Gastrocnemius medialis (tissue), 4 donors: ENCODE measurements at regions not wholly inside any gene's neighbourhood (a gene's known extent, or its start where the extent isn't known, plus 50 kb on each side); places are given as distances from the start of the nearest gene placed in this dataset.

Experiments
- ATAC-seq, 2 donors: fragments of 150-250 bp; one replicate each; pipeline ENCODE4 v1.9.1; 2016
- DNase-seq, 2 donors: peaks; one replicate each; pipeline ENCODE4 v3.0.0-alpha.2; 2019
- H3K27ac ChIP-seq, 4 donors: fragments of 200-600 bp; sonication (generic); 1 replicate in 1 of 4; 2 replicates in 3 of 4; pipeline ENCODE4 v1.5.1; 2016 to 2018; ENCODE audit warnings: mild to moderate bottlenecking in 2 of 4, moderate library complexity in 1 of 4
- H3K27me3 ChIP-seq, 3 donors: fragments of 200-600 bp; sonication (generic) in 2 of 3; 1 replicate in 1 of 3; 2 replicates in 2 of 3; pipeline versions ENCODE4 v1.5.1 to v1.6.0; 2016 to 2019; ENCODE audit warnings: mild to moderate bottlenecking in 1 of 3, moderate library complexity in 1 of 3
- H3K36me3 ChIP-seq, 2 donors: fragments of 200-600 bp; sonication (generic) in 1 of 2; one replicate each; pipeline ENCODE4 v1.5.1; 2017 to 2018
- H3K4me1 ChIP-seq, 2 donors: fragments of 200-600 bp; sonication (generic) in 1 of 2; one replicate each; pipeline ENCODE4 v1.5.1; 2016 to 2017; ENCODE audit warnings: mild to moderate bottlenecking in 2 of 2
- H3K4me3 ChIP-seq, 4 donors: fragments of 200-600 bp; sonication (generic) in 3 of 4; 1 replicate in 1 of 4; 2 replicates in 3 of 4; pipeline ENCODE4 v1.5.1; 2016 to 2019; ENCODE audit warnings: mild to moderate bottlenecking in 2 of 4
- H3K9me3 ChIP-seq, 3 donors: fragments of 200-600 bp; sonication (generic) in 2 of 3; 1 replicate in 1 of 3; 2 replicates in 2 of 3; pipeline ENCODE4 v1.5.1; 2016 to 2019
- POLR2A ChIP-seq, 2 donors: fragments of 450-650 bp; IDR thresholded peaks; one replicate each; pipeline ENCODE4 v1.6.1; 2017; ENCODE audit warnings: antibody characterized with exemption in 2 of 2, mild to moderate bottlenecking in 2 of 2, moderate library complexity in 2 of 2
- in situ Hi-C, 4 donors: fragments of 200-750 bp; cut with MboI; loops; one replicate each; pipeline versions ENCODE4 v1.15.0 to v1.8.0; 2017; ENCODE audit warnings: low sequenced_read_pairs in 4 of 4
- intact Hi-C: fragments of 100-400 bp; cut with DNase I; formaldehyde crosslinking; loops from one replicate; pipeline ENCODE4 v1.15.1; 2023; ENCODE audit warnings: low total_unique reads
- TF ChIP-seq, protein P1 (sequence below), 5 experiments: fragments of 450-650 bp in 3 of 5; fragments of 200-600 bp in 2 of 5; sonication (generic) in 2 of 5; IDR thresholded peaks in 4 of 5; conservative IDR thresholded peaks in 1 of 5; 1 replicate in 4 of 5; 2 replicates in 1 of 5; pipeline ENCODE4 v1.5.1; 2016 to 2019; ENCODE audit warnings: antibody characterized with exemption in 5 of 5, mild to moderate bottlenecking in 3 of 5, moderate library complexity in 3 of 5

DNA sequence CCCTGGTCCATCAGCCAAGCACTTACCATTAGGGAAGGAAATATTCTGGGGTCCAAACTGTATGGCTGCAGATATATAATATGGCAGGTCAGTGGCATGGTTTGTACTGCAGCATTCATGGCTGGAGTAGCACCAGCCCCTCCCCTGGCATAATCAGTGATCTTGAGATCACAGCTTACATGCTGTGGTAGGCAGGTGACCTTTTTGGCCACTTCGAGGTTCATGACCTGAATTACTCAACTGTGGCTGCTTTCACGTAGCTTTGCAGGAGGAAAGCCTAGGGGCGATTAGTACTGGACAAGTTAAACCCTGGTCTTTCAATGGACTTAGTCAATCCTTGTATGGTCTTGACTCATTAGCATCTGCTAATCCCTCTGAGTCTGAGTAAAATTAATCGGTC is 169.8 kb downstream of the SPRY2 start:
- Histone ChIP-seq H3K27me3 (no peaks in the 10 kb centered on the region), H3K4me1 (no peaks in the 10 kb centered on the region), H3K4me3 (no peak overlapping the region), H3K36me3 (no peaks in the 10 kb centered on the region), H3K9me3 (no peaks in the 10 kb centered on the region), H3K27ac (no peak overlapping the region)
- no peak for ATAC-seq
- no peak for DNase-seq
- no peak for TF ChIP-seq POLR2A (IDR thresholded peaks at IDR 0.05)
- TF ChIP-seq, protein P1, sequence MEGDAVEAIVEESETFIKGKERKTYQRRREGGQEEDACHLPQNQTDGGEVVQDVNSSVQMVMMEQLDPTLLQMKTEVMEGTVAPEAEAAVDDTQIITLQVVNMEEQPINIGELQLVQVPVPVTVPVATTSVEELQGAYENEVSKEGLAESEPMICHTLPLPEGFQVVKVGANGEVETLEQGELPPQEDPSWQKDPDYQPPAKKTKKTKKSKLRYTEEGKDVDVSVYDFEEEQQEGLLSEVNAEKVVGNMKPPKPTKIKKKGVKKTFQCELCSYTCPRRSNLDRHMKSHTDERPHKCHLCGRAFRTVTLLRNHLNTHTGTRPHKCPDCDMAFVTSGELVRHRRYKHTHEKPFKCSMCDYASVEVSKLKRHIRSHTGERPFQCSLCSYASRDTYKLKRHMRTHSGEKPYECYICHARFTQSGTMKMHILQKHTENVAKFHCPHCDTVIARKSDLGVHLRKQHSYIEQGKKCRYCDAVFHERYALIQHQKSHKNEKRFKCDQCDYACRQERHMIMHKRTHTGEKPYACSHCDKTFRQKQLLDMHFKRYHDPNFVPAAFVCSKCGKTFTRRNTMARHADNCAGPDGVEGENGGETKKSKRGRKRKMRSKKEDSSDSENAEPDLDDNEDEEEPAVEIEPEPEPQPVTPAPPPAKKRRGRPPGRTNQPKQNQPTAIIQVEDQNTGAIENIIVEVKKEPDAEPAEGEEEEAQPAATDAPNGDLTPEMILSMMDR (IDR thresholded peaks at IDR 0.05 in 4 of 5, conservative IDR thresholded peaks at IDR 0.05 in 1 of 5) = no peak
- in situ Hi-C loops = no loop called here
- intact Hi-C loops = no loop called here

- ATAC-seq (no peak), DNase-seq (no peak)
- H3K27ac ChIP-seq = no peak overlapping the region
- H3K4me3 ChIP-seq = no peak overlapping the region
- no peaks in the 10 kb centered on the region for H3K27me3 ChIP-seq
- in situ Hi-C loops (no loop called here), intact Hi-C loops (no loop called here)
- no peaks in the 10 kb centered on the region for H3K9me3 ChIP-seq
- no peaks in the 10 kb centered on the region for H3K36me3 ChIP-seq
- TF ChIP-seq, protein P1 (IDR thresholded peaks at IDR 0.05 in 4 of 5, conservative IDR thresholded peaks at IDR 0.05 in 1 of 5) = no peak
- no peak for TF ChIP-seq POLR2A (IDR thresholded peaks at IDR 0.05)
- H3K4me1 ChIP-seq = no peaks in the 10 kb centered on the region
Measured at GRCh38 chr13:80168089-80168850, 172.7 kb downstream of the SPRY2 start.

GRCh38 chr13:80166352-80166751 is 174.6 kb downstream of the SPRY2 start:
- TF ChIP-seq, protein P1 (IDR thresholded peaks at IDR 0.05 in 4 of 5, conservative IDR thresholded peaks at IDR 0.05 in 1 of 5) = no peak
- TF ChIP-seq POLR2A (IDR thresholded peaks at IDR 0.05) = no peak
- H3K36me3 ChIP-seq = no peaks in the 10 kb centered on the region
- no peaks in the 10 kb centered on the region for H3K9me3 ChIP-seq
- no peak for DNase-seq
- in situ Hi-C loops = no loop called here
- no peak for ATAC-seq
- intact Hi-C loops = no loop called here
- H3K27ac ChIP-seq = no peak overlapping the region
- no peaks in the 10 kb centered on the region for H3K4me1 ChIP-seq
- H3K4me3 ChIP-seq = no peak overlapping the region
- no peaks in the 10 kb centered on the region for H3K27me3 ChIP-seq

DNA sequence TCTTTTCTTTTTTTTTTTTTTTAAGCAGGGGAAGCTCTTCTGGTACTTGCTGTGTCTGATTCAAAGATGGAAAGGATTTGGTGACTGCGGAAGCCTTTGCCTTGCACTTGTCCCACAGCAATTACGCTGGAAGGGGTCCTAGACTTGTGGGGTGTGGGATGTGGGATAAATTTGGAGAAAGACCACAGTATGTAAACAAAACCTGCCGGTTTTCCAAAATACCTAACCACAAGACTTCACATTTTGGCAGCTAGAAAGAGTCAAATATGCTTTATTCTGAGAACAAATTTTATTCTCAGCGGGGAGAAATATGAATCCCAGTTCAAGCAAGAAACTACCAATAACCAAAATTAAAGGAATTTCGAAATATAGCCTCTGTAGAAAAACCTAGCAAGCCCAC is 176.5 kb downstream of the SPRY2 start:
- in situ Hi-C loops = no loop called here
- TF ChIP-seq, protein P1 (IDR thresholded peaks at IDR 0.05 in 4 of 5, conservative IDR thresholded peaks at IDR 0.05 in 1 of 5) = no peak
- no peak for TF ChIP-seq POLR2A (IDR thresholded peaks at IDR 0.05)

DNA sequence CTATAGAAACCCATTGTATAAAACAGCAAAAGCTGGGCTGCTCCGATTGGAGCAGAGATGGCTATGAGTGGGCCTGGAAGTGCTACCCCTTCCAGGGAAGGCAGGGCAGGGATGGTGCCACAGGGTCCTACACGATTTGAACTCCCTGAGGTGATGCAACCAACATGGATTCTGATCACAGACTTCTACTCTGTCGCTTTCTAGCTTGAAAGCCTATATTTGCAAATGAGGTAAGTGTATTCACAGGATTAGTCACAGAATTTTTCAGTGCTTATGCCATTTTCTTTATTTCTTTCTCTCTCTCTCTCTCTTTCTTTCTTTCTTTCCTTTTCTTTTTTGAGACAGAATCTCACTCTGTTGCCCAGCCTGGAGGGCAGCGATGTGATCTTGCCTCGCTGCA is 179.0 kb downstream of the SPRY2 start:
- no peak for TF ChIP-seq POLR2A (IDR thresholded peaks at IDR 0.05)
- TF ChIP-seq, protein P1 (IDR thresholded peaks at IDR 0.05 in 4 of 5, conservative IDR thresholded peaks at IDR 0.05 in 1 of 5) = no peak
- Histone ChIP-seq H3K27ac (no peak overlapping the region), H3K36me3 (no peaks in the 10 kb centered on the region), H3K4me1 (no peaks in the 10 kb centered on the region), H3K4me3 (no peak overlapping the region), H3K27me3 (no peaks in the 10 kb centered on the region), H3K9me3 (no peaks in the 10 kb centered on the region)
- in situ Hi-C loops = no loop called here
- ATAC-seq (no peak), DNase-seq (no peak)
- intact Hi-C loops = no loop called here

More for the DNA sequence above, 176.5 kb downstream of the SPRY2 start:
- ATAC-seq (no peak), DNase-seq (no peak)
- no peaks in the 10 kb centered on the region for H3K27me3 ChIP-seq
- no peak overlapping the region for H3K27ac ChIP-seq
- H3K4me1 ChIP-seq = no peaks in the 10 kb centered on the region
- H3K9me3 ChIP-seq = no peaks in the 10 kb centered on the region
- intact Hi-C loops = no loop called here
- H3K4me3 ChIP-seq = no peak overlapping the region
- H3K36me3 ChIP-seq = no peaks in the 10 kb centered on the region
